ENCODE measurements at regions not wholly inside any gene's neighbourhood (a gene's known extent, or its start where the extent isn't known, plus 50 kb on each side); places are given as distances from the start of the nearest gene placed in this dataset.

DNA sequence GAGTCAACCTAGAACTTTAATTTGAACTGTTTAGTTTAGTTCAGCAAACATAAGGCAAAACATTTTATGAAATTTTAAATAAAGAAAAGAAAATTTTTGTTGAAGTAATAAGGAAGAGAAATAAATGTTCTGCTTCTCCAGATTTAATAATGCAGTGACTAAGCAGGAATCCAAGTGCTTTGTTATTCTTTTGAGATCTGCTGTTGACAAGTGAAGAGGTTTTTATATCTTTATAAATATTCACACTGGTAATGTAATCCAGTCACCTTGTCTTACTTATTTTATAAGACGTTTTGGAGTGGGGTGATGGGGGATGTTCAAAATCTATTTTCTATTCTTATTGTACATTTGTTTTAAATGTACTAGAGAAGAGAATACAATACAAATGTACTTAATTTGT lies 725.9 kb upstream of the CCDC179 start:
- H3K4me3 ChIP-seq (ENCODE audit: low read length): no peak overlapping the region
- TF ChIP-seq, protein P1, sequence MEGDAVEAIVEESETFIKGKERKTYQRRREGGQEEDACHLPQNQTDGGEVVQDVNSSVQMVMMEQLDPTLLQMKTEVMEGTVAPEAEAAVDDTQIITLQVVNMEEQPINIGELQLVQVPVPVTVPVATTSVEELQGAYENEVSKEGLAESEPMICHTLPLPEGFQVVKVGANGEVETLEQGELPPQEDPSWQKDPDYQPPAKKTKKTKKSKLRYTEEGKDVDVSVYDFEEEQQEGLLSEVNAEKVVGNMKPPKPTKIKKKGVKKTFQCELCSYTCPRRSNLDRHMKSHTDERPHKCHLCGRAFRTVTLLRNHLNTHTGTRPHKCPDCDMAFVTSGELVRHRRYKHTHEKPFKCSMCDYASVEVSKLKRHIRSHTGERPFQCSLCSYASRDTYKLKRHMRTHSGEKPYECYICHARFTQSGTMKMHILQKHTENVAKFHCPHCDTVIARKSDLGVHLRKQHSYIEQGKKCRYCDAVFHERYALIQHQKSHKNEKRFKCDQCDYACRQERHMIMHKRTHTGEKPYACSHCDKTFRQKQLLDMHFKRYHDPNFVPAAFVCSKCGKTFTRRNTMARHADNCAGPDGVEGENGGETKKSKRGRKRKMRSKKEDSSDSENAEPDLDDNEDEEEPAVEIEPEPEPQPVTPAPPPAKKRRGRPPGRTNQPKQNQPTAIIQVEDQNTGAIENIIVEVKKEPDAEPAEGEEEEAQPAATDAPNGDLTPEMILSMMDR (IDR thresholded peaks at IDR 0.05; ENCODE audit: insufficient read depth, low read depth, low read length, missing control alignments): no peak
- no peak for DNase-seq (ENCODE audit: low read depth)

DNA sequence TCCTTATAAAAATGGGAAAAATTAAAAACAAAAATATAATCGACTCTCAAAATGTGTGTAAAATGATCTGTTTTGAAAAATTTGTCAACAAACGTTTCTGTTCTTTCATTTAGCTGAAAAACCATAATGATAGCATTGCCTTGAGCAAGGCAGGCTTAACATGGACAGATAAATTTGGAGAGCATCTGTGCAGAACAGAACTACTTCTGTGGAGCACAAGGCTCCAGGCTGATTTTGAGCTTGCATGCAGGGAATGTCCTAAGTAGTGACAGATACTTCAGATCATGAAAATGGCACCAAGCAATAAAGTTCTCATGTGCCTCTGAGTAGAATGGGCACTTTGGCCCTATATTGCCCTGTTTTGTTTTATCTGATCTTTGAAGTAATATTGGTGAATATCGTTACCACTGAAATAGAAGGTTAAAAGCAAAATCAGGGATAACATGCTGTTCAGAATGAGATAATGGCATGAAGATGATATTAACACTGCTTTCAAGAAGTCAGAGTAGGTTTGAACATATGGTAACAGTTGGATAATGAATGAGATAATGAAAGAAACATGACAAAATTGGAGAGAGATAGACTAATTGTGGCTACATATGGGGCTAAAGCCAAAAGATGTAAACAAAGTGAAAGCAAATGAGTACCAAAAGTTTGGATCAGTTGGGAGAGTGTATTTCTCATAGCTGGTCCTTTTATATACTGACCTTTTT lies 730.5 kb upstream of the CCDC179 start:
- TF ChIP-seq, protein P1 (IDR thresholded peaks at IDR 0.05; ENCODE audit: insufficient read depth, low read depth, low read length, missing control alignments): no peak
- no peak overlapping the region for H3K4me3 ChIP-seq (ENCODE audit: low read length)

DNA sequence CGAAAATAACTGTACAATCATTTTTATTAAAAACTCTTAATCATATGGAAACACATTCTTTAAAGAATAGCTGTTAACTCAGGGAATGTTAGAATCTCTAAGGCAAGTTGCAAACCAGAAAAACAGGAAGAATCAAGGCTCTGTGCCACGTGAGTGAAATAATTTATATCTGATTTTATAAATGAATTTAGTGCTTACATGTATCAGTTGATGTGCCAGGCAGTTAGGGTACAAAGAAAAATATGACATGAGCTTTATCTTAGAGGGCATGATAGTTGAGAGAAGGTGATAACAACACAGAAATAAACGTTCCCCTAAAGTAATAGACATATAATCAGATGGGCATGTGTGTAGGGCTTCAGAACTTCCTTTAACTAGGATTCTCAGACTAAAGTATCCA lies 734.5 kb upstream of the CCDC179 start:
- no peak overlapping the region for H3K4me3 ChIP-seq (ENCODE audit: low read length)
- TF ChIP-seq, protein P1 (IDR thresholded peaks at IDR 0.05; ENCODE audit: insufficient read depth, low read depth, low read length, missing control alignments): no peak
- DNase-seq (ENCODE audit: low read depth): no peak

More for the DNA sequence above, 730.5 kb upstream of the CCDC179 start:
- DNase-seq (ENCODE audit: low read depth): no peak

DNA sequence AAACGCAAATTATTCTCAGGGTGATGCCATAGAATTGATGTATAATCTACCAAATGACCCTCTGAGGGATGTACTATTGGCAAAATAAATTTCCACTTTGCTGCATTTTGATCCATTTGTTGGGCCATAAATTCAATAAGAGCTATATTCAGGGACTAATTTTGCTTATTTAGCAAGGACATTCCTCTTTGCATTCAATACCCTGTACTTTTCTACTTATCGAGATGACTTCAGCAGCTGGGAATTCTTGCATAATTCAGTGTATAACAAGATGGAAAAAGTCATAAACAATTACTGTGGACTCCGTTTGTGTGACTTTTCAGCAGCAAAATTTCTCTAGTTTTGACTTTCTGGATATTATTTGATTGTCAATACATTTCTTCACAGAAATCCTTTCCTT lies 744.7 kb upstream of the CCDC179 start:
- TF ChIP-seq, protein P1 (IDR thresholded peaks at IDR 0.05; ENCODE audit: insufficient read depth, low read depth, low read length, missing control alignments): no peak
- no peak for DNase-seq (ENCODE audit: low read depth)
- no peak overlapping the region for H3K4me3 ChIP-seq (ENCODE audit: low read length)

DNA sequence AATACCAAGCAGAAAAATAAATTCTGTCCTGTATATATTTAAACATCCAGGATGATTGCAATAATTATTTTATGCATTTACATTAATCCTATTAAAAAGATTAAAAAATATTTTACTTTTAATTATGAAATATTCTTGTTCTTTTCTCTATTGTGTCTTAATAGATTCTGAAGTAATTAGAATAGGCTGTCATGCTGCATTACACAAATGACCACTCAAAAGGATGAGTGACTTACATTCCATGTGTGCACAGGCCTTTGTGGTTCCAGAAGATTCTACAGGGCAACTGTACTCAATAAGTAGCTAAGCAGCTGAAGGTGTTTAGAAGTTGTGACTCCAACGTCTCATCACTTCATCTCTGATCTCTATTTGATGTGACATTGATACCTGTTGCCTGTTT lies 745.9 kb upstream of the CCDC179 start:
- TF ChIP-seq, protein P1 (IDR thresholded peaks at IDR 0.05; ENCODE audit: insufficient read depth, low read depth, low read length, missing control alignments): no peak
- no peak overlapping the region for H3K4me3 ChIP-seq (ENCODE audit: low read length)
- DNase-seq (ENCODE audit: low read depth): no peak

DNA sequence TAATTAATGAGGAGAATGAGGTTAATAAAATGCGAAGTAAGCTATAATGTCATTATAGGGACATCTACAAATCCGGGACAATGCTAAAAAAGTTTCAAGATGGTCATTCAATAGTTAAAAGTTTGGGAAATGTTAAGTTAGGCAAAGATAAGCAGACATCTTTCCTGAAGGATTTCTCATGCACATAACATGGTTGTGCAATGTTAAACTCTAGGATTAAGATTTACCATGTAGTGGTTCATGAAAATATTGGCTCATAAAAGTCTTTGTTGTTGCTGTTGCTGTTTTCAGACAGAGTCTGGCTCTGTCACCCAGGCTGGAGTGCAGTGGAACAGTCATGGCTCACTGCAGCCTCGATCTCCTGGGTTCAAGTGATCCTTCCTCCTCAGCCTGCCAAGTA lies 751.5 kb upstream of the CCDC179 start:
- no peak for DNase-seq (ENCODE audit: low read depth)
- TF ChIP-seq, protein P1 (IDR thresholded peaks at IDR 0.05; ENCODE audit: insufficient read depth, low read depth, low read length, missing control alignments): no peak

DNA sequence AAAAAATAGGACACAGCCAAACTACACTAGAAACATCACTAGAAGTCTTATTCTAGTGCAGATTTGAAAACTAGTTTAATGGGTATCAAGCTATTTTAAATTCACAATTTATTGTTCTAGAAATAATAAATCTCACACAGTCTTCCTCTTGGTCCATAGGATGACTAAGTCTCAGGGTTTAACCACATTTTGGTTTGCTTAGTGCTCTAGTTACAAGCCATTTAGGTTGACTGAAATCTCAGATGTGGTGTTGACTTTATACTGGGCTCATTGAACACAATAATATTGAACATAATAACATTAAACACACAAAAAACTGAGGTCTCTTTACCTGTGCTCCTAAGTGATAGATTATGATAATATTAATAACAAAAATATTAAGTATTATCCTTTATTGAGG lies 760.3 kb upstream of the CCDC179 start:
- H3K4me3 ChIP-seq (ENCODE audit: low read length): no peak overlapping the region
- DNase-seq (ENCODE audit: low read depth): no peak
- TF ChIP-seq, protein P1 (IDR thresholded peaks at IDR 0.05; ENCODE audit: insufficient read depth, low read depth, low read length, missing control alignments): no peak

More for the DNA sequence above, 751.5 kb upstream of the CCDC179 start:
- no peak overlapping the region for H3K4me3 ChIP-seq (ENCODE audit: low read length)
